Panc1 (cell line): ENCODE measurements at regions not wholly inside any gene's neighbourhood (a gene's known extent, or its start where the extent isn't known, plus 50 kb on each side); places are given as distances from the start of the nearest gene placed in this dataset. TPM values are rescaled to one million over a fixed set of nuclear protein-coding genes. Genes with fewer than 3 reads are reported as not detected.
"Not testable (repeated sequence)": the region's sequence is repeated elsewhere in the genome, so short reads cannot be mapped to it uniquely, and the experiment has no call there.

Experiments
- ATAC-seq: fragments of 200-7000 bp; cut with Tn5 transposase; 2 replicates; pipeline ENCODE4 v1.9.1; 2020; ENCODE audit warnings: mild to moderate bottlenecking, moderate library complexity
- BruUV-seq: library from RNA; stranded (reverse); fragments of 400-500 nt; replicated peaks from 2 replicates; lab custom pipeline; 2021; lab: Mats Ljungman, UMichigan
- CTCF ChIA-PET: fragments of 300-600 bp; sonication (Branson Sonifier 250); formaldehyde crosslinking; loops from one replicate; lab custom pipeline; 2022; ENCODE audit warnings: antibody characterized with exemption; lab: Charles Lee
- POLR2A ChIA-PET: fragments of 300-600 bp; sonication (Branson Sonifier 250); formaldehyde crosslinking; loops from one replicate; lab custom pipeline; 2022; ENCODE audit warnings: antibody characterized with exemption; lab: Charles Lee
- DNase-seq: peaks from one replicate; pipeline ENCODE4 v3.0.0-alpha.2; 2010; ENCODE audit warnings: low read depth, low spot score
- H3K27ac ChIP-seq: 2 replicates; pipeline ENCODE4 v1.5.1; 2011; ENCODE audit warnings: mild to moderate bottlenecking, low read length, inconsistent platforms
- H3K27me3 ChIP-seq: fragments of 200-500 bp; sonication (Bioruptor generic); 2 replicates; pipeline ENCODE4 v1.6.0; 2014; ENCODE audit warnings: low read length, inconsistent platforms; ENCODE audit not compliant: control insufficient read depth, insufficient read depth
- H3K36me3 ChIP-seq: fragments of 200-500 bp; sonication (Bioruptor generic); 2 replicates; pipeline ENCODE4 v1.5.1; 2014; ENCODE audit warnings: inconsistent platforms, mild to moderate bottlenecking, low read length, moderate library complexity; ENCODE audit not compliant: control insufficient read depth, insufficient read depth
- H3K4me1 ChIP-seq: 2 replicates; pipeline ENCODE4 v1.5.1; 2011; ENCODE audit warnings: inconsistent platforms, mild to moderate bottlenecking, low read length, moderate library complexity; ENCODE audit not compliant: control insufficient read depth, insufficient read depth
- H3K4me3 ChIP-seq, 2 experiments: 2 replicates each; pipeline ENCODE4 v1.5.1; 2011 to 2012; ENCODE audit warnings: low read depth in 2 of 2, low read length in 2 of 2, mild to moderate bottlenecking in 2 of 2, inconsistent platforms in 1 of 2, moderate library complexity in 1 of 2
- H3K9me3 ChIP-seq: fragments of 200-500 bp; sonication (Bioruptor generic); 2 replicates; pipeline ENCODE4 v1.5.1; 2014; ENCODE audit warnings: low read depth, mild to moderate bottlenecking, inconsistent platforms, low read length, moderate library complexity; ENCODE audit not compliant: control insufficient read depth, insufficient read depth
- in situ Hi-C: cut with HindIII; loops from 2 replicates; pipeline ENCODE4 v1.10.0; 2016; ENCODE audit warnings: low sequenced_read_pairs, low pct_unique_long_range_greater_than_20kb
- intact Hi-C: fragments of 100-400 bp; cut with micrococcal nuclease; formaldehyde crosslinking; loops from one replicate; pipeline ENCODE4 v1.10.0; 2022; ENCODE audit not compliant: unreplicated experiment
- microRNA-seq: library from miRNA; unstranded; fragments of <30 nt; microRNA quantifications from one replicate; pipeline ENCODE4 v1.1.0, GENCODE V29; 2020; ENCODE audit not compliant: unreplicated experiment

- H3K4me1 ChIP-seq, H3K27me3 ChIP-seq, H3K4me3 ChIP-seq, POLR2A ChIA-PET, DNase-seq, H3K27ac ChIP-seq, BruUV-seq, ATAC-seq, in situ Hi-C loops, CTCF ChIA-PET, intact Hi-C loops, H3K36me3 ChIP-seq, H3K9me3 ChIP-seq: not testable (repeated sequence)
Observed at GRCh38 chr7:63629024-63629423, 369.6 kb upstream of the ZNF722 start.

GRCh38 chr7:63636585-63636984, 362.1 kb upstream of the ZNF722 start:
- intact Hi-C loops, H3K36me3 ChIP-seq, BruUV-seq, DNase-seq, ATAC-seq, H3K27ac ChIP-seq, POLR2A ChIA-PET, H3K9me3 ChIP-seq, CTCF ChIA-PET, H3K27me3 ChIP-seq, in situ Hi-C loops, H3K4me1 ChIP-seq, H3K4me3 ChIP-seq: not testable (repeated sequence)

DNA sequence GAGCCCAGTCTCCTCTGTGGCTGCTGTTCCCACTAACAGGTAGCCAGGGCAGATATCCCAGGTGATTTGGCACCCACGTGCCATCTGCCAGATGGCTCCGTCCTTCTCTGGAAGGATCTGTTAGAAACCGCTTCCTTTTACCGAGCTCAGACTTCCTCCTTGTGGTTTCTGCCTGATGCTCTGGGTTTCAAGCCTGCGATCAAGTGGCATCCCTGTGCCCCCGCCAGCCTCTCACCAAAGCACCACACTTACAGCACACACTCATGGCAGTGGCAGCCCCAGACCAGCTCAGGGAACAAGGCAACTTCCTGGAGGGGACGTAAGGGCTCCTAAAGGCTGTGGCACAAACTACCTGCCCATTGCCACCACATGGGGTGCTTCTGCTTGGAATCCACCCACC, 333.1 kb upstream of the ZNF722 start:
- H3K27ac ChIP-seq, DNase-seq, H3K4me1 ChIP-seq, POLR2A ChIA-PET, BruUV-seq, in situ Hi-C loops, H3K9me3 ChIP-seq, CTCF ChIA-PET, ATAC-seq, intact Hi-C loops, H3K4me3 ChIP-seq, H3K27me3 ChIP-seq, H3K36me3 ChIP-seq: not testable (repeated sequence)

DNA sequence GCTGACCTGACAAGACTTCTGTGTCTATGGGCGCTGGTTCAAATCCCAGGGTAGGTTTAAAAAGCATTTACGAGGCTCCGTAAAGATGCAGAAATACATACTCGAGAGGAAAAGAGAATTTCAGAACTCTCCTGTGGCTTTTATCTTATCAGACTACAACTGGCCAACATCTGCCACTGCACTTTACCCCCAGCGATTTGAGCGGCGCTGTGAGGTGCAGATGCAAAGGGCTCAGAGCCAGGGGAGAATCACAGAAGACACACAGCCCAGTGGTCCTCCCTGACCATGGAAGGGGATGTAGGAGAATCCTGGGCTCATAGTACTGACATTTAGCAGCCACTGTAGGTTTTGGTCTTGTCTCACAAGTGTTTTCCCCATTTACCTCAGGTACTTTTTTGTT, 307.2 kb upstream of the ZNF722 start:
- H3K9me3 ChIP-seq, CTCF ChIA-PET, H3K27me3 ChIP-seq, POLR2A ChIA-PET, H3K36me3 ChIP-seq, H3K4me3 ChIP-seq, H3K27ac ChIP-seq, in situ Hi-C loops, intact Hi-C loops, ATAC-seq, DNase-seq, H3K4me1 ChIP-seq, BruUV-seq: not testable (repeated sequence)

DNA sequence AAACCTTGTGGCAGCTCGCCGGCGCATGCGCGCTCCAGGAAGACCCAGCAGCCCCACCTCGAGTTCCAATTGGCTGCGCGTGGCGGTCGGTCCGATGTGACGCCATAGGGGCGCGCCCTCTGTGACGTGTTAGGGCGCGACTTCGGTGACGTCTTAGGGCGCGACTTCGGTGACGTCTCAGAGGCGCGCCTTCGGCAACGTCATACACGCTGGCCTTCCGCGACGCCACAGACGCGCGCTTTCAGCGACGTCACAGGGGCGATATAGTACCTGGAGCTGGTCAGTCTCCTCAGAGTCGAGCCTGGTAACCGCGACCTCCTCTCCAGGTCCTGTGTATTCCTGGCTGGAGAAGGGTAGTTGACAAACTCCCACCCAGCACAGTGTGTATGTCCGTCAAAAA, 304.4 kb upstream of the ZNF722 start:
- POLR2A ChIA-PET: not testable (repeated sequence)

More for the DNA sequence above, 304.4 kb upstream of the ZNF722 start:
- ATAC-seq, H3K27me3 ChIP-seq, H3K27ac ChIP-seq, H3K36me3 ChIP-seq, H3K9me3 ChIP-seq, intact Hi-C loops, H3K4me3 ChIP-seq, H3K4me1 ChIP-seq, BruUV-seq, CTCF ChIA-PET, DNase-seq, in situ Hi-C loops: not testable (repeated sequence)

Small RNAs in the stretch of these regions (microRNA-seq; reads per million reads assigned to microRNA genes)
- gene MIR4283-2: not detected
